NCI-H460 (cell line): ENCODE measurements at regions not wholly inside any gene's neighbourhood (a gene's known extent, or its start where the extent isn't known, plus 50 kb on each side); places are given as distances from the start of the nearest gene placed in this dataset.
"Not testable (repeated sequence)": the region's sequence is repeated elsewhere in the genome, so short reads cannot be mapped to it uniquely, and the experiment has no call there.

Experiments used
- DNase-seq: peaks from one replicate; pipeline ENCODE4 v3.0.0-alpha.2; 2016; ENCODE audit warnings: low read depth; ENCODE audit errors: extremely low read depth

GRCh38 chr1:238329671-238330070 is 438.9 kb upstream of the ZP4 start:
- DNase-seq: no peak

GRCh38 chr1:238327033-238327432 is 436.3 kb upstream of the ZP4 start:
- DNase-seq: not testable (repeated sequence)

- DNase-seq: not testable (repeated sequence)
Observed at GRCh38 chr1:238326479-238326878, 435.8 kb upstream of the ZP4 start.

- no peak for DNase-seq
Observed at GRCh38 chr1:238324211-238324864, 433.6 kb upstream of the ZP4 start.

- DNase-seq: no peak
Observed at GRCh38 chr1:238323490-238323889, 432.8 kb upstream of the ZP4 start.

GRCh38 chr1:238319957-238320356 is 429.2 kb upstream of the ZP4 start:
- no peak for DNase-seq

GRCh38 chr1:238318294-238319110 is 427.8 kb upstream of the ZP4 start:
- DNase-seq: no peak

- no peak for DNase-seq
Observed at GRCh38 chr1:238312969-238313368, 422.2 kb upstream of the ZP4 start.

GRCh38 chr1:238306411-238306810 is 415.7 kb upstream of the ZP4 start:
- DNase-seq: no peak

- DNase-seq: no peak
Observed at GRCh38 chr1:238302646-238303045, 411.9 kb upstream of the ZP4 start.

GRCh38 chr1:238296371-238296770 is 405.6 kb upstream of the ZP4 start:
- no peak for DNase-seq

GRCh38 chr1:238293075-238293474 is 402.4 kb upstream of the ZP4 start:
- no peak for DNase-seq

- DNase-seq: no peak
Observed at GRCh38 chr1:238281418-238281817, 390.7 kb upstream of the ZP4 start.

- DNase-seq: no peak
Observed at GRCh38 chr1:238279694-238280380, 389.1 kb upstream of the ZP4 start.

- no peak for DNase-seq
Observed at GRCh38 chr1:238272145-238272544, 381.4 kb upstream of the ZP4 start.

GRCh38 chr1:238265866-238266265 is 375.1 kb upstream of the ZP4 start:
- DNase-seq: no peak

GRCh38 chr1:238264951-238265350 is 374.2 kb upstream of the ZP4 start:
- no peak for DNase-seq

- no peak for DNase-seq
Observed at GRCh38 chr1:238258510-238258909, 367.8 kb upstream of the ZP4 start.

- no peak for DNase-seq
Observed at GRCh38 chr1:238257018-238257621, 366.4 kb upstream of the ZP4 start.

GRCh38 chr1:238254935-238255334 is 364.2 kb upstream of the ZP4 start:
- DNase-seq: no peak
